Calu3 (cell line): ENCODE measurements at regions not wholly inside any gene's neighbourhood (a gene's known extent, or its start where the extent isn't known, plus 50 kb on each side); places are given as distances from the start of the nearest gene placed in this dataset.

Experiments used
- BruUV-seq: library from RNA; stranded (reverse); fragments of 400-500 nt; replicated peaks from 2 replicates; lab custom pipeline; 2021; lab: Mats Ljungman, UMichigan
- CTCF ChIA-PET: fragments of 300-600 bp; sonication (Branson Sonifier 250); formaldehyde crosslinking; loops from one replicate; lab custom pipeline; 2022; ENCODE audit warnings: antibody characterized with exemption; lab: Charles Lee
- DNase-seq: peaks from one replicate; pipeline ENCODE4 v3.0.0; 2022
- H3K27ac Mint-ChIP-seq: one replicate; pipeline ENCODE4 v1.8.0; 2022; ENCODE audit warnings: mixed read lengths; ENCODE audit not compliant: unreplicated experiment
- H3K27me3 Mint-ChIP-seq: one replicate; pipeline ENCODE4 v1.8.0; 2022; ENCODE audit warnings: mixed read lengths; ENCODE audit not compliant: unreplicated experiment
- H3K36me3 Mint-ChIP-seq: one replicate; pipeline ENCODE4 v1.8.0; 2022; ENCODE audit warnings: mild to moderate bottlenecking, moderate library complexity, mixed read lengths; ENCODE audit not compliant: insufficient read depth, unreplicated experiment
- H3K4me1 Mint-ChIP-seq: one replicate; pipeline ENCODE4 v1.8.0; 2022; ENCODE audit warnings: mild to moderate bottlenecking, low read depth, mixed read lengths; ENCODE audit not compliant: unreplicated experiment
- H3K4me3 Mint-ChIP-seq: one replicate; pipeline ENCODE4 v1.8.0; 2022; ENCODE audit warnings: mild to moderate bottlenecking, low read depth, moderate library complexity, mixed read lengths; ENCODE audit not compliant: unreplicated experiment
- H3K9me3 Mint-ChIP-seq: one replicate; pipeline ENCODE4 v1.8.0; 2022; ENCODE audit warnings: low read depth, mixed read lengths; ENCODE audit not compliant: unreplicated experiment
- intact Hi-C: fragments of 100-400 bp; cut with micrococcal nuclease; formaldehyde crosslinking; loops from one replicate; pipeline ENCODE4 v1.10.0; 2022; ENCODE audit not compliant: unreplicated experiment
- TF ChIP-seq, protein P1 (sequence below): fragments of 200-600 bp; IDR thresholded peaks from one replicate; pipeline ENCODE4 v1.8.0; 2022; ENCODE audit warnings: antibody characterized with exemption; ENCODE audit not compliant: unreplicated experiment

- Mint-ChIP-seq H3K36me3 (no peaks in the 10 kb centered on the region), H3K4me1 (no peaks in the 10 kb centered on the region), H3K27ac (no peak overlapping the region), H3K9me3 (no peaks in the 10 kb centered on the region), H3K27me3 (no peaks in the 10 kb centered on the region), H3K4me3 (no peak overlapping the region)
- peak; percentile 2 for DNase-seq
- CTCF ChIA-PET: no interaction called here
- intact Hi-C loops: no loop called here
- TF ChIP-seq, protein P1, sequence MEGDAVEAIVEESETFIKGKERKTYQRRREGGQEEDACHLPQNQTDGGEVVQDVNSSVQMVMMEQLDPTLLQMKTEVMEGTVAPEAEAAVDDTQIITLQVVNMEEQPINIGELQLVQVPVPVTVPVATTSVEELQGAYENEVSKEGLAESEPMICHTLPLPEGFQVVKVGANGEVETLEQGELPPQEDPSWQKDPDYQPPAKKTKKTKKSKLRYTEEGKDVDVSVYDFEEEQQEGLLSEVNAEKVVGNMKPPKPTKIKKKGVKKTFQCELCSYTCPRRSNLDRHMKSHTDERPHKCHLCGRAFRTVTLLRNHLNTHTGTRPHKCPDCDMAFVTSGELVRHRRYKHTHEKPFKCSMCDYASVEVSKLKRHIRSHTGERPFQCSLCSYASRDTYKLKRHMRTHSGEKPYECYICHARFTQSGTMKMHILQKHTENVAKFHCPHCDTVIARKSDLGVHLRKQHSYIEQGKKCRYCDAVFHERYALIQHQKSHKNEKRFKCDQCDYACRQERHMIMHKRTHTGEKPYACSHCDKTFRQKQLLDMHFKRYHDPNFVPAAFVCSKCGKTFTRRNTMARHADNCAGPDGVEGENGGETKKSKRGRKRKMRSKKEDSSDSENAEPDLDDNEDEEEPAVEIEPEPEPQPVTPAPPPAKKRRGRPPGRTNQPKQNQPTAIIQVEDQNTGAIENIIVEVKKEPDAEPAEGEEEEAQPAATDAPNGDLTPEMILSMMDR: no peak
- no TSS peak for BruUV-seq
Observed at GRCh38 chr2:145638675-145639074, 1118.8 kb upstream of the ZEB2 start.

DNA sequence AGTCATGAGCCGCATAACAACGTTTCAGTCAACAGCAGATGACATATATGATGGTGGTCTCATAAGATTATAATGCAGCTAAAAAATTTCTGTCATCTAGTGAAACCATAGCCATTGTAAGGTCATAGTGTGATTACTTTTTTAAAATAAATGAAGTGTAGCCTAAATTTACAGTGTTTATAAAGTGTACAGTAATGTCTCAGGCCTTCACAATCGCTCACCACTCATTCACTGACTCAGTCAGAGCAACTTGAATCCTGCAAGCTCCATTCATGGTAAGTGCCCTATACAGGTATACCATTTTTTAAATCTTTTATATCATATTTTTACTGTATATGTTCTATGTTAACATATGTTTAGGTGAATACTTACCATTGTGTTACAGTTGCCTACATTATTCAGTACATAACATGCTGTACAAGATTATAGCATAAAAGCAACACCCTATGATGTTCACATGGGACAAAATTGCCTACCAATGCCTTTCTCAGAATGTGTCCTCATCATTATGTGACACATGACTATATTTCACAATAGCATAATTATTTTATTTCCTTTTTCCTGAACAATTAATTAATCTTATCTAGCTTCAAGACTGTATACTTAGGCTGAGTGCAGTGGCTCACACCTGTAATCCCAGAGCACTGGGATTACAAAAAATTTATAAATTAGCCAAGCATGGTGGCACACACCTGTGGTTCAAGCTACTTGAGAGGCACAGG lies 1115.9 kb upstream of the ZEB2 start:
- H3K27ac Mint-ChIP-seq: no peak overlapping the region
- no peaks in the 10 kb centered on the region for H3K27me3 Mint-ChIP-seq
- intact Hi-C loops: no loop called here
- H3K9me3 Mint-ChIP-seq: no peaks in the 10 kb centered on the region
- BruUV-seq: no TSS peak
- no peak overlapping the region for H3K4me3 Mint-ChIP-seq
- CTCF ChIA-PET: no interaction called here
- TF ChIP-seq, protein P1: no peak
- H3K4me1 Mint-ChIP-seq: no peaks in the 10 kb centered on the region
- no peak for DNase-seq
- no peaks in the 10 kb centered on the region for H3K36me3 Mint-ChIP-seq

GRCh38 chr2:145631561-145631960 lies 1111.6 kb upstream of the ZEB2 start:
- TF ChIP-seq, protein P1: no peak
- no peaks in the 10 kb centered on the region for H3K27me3 Mint-ChIP-seq
- no TSS peak for BruUV-seq
- no peaks in the 10 kb centered on the region for H3K36me3 Mint-ChIP-seq
- H3K27ac Mint-ChIP-seq: no peak overlapping the region
- no peaks in the 10 kb centered on the region for H3K4me1 Mint-ChIP-seq
- no peak overlapping the region for H3K4me3 Mint-ChIP-seq
- CTCF ChIA-PET: no interaction called here
- intact Hi-C loops: no loop called here
- no peak for DNase-seq
- H3K9me3 Mint-ChIP-seq: no peaks in the 10 kb centered on the region

DNA sequence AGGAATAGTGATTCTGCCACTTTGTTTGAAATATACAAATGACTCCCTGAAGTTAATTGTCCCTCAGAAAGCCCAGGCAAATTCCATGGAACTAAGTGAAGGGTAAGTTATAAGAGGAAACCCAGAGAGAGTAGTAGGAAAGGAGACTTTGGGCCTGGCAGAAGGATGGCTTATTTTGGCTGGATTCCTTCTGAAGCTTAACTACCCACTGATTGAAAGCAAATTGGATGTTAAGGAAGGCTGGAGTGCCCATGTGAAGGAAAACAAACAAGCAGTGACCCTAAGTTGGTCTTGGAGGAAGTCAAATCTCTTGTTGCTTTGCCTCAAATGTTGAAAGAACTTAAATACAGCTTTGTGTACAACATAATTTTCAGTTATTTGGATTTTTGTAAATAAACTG lies 1106.4 kb upstream of the ZEB2 start:
- TF ChIP-seq, protein P1: no peak
- H3K27ac Mint-ChIP-seq: no peak overlapping the region
- H3K27me3 Mint-ChIP-seq: no peaks in the 10 kb centered on the region
- no peaks in the 10 kb centered on the region for H3K9me3 Mint-ChIP-seq
- CTCF ChIA-PET: interaction anchor here (0.7 kb wide), 1 partner anchor 16 kb away, joined by 3 read pairs; no protein-coding TSS in a partner anchor
- DNase-seq: no peak
- H3K36me3 Mint-ChIP-seq: no peaks in the 10 kb centered on the region
- no peaks in the 10 kb centered on the region for H3K4me1 Mint-ChIP-seq
- intact Hi-C loops: loop anchor here (10.0 kb wide), 1 partner anchor 128 kb away; no protein-coding TSS in a partner anchor
- no peak overlapping the region for H3K4me3 Mint-ChIP-seq
- BruUV-seq: no TSS peak
